DMS53 (cell line): ENCODE measurements at regions not wholly inside any gene's neighbourhood (a gene's known extent, or its start where the extent isn't known, plus 50 kb on each side); places are given as distances from the start of the nearest gene placed in this dataset.
"Not testable (repeated sequence)": the region's sequence is repeated elsewhere in the genome, so short reads cannot be mapped to it uniquely, and the experiment has no call there.

Experiments used
- DNase-seq: peaks from one replicate; lab custom pipeline; 2025; lab: John Stamatoyannopoulos, UW

DNA sequence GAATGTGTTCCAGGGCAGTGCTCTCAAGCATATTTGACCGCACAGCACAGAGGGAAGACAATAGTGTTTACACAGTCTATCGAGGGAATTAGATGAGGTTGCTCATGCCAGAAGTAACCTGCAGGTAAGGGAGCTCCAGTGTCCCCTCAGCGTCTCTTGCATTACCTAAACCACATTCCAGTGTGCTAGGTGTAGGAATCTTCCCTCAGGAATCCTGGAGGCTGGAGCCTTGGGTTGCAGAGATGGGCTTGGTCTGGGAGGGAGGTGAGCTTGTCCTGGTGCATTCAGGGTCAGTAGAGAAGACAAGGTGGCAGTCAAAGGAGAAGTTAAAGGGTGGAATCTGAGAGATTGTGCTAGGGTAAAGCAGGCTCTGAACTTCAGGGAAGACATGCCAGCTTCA is 56.3 kb downstream of the SOX14 start:
- no peak for DNase-seq

DNA sequence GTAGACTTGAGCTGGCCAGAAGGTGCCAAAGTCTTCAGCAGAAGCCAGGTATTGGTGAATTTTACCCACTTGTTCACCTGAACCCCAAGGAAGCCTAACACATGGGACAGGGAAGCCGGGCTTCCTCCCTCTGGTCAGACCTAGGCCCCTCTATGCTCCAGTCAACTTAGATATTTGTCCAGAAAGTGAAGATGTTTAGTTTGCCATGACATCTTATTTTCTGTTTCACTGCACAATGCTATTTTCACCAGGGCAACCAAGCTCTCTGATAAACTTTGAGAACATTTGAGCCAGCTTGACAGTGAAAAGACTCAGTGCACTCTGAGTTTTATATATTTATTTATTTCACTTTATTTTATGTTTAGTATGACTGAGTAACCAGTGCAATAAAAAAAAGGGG is 71.0 kb downstream of the SOX14 start:
- no peak for DNase-seq

DNA sequence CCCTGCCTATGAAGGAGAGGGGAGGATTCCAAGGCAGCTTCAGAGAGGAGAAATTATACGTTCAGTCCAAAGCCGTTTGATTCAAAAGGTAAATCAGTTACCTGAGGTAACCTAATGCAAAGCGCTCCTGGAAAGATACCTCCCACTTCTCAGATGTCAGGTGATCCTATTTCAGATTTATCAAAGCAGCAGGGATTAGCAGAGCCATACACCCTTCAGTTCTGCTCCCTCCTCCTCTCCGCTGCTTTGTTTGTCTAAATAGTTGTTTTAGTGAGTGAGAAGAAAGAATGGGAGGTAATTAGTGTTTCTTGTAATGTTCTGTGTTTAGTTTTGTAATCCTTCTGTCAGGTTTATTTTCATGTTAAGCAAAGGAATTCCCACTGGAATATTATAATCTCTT is 81.1 kb downstream of the SOX14 start:
- peak; percentile 3 for DNase-seq

DNA sequence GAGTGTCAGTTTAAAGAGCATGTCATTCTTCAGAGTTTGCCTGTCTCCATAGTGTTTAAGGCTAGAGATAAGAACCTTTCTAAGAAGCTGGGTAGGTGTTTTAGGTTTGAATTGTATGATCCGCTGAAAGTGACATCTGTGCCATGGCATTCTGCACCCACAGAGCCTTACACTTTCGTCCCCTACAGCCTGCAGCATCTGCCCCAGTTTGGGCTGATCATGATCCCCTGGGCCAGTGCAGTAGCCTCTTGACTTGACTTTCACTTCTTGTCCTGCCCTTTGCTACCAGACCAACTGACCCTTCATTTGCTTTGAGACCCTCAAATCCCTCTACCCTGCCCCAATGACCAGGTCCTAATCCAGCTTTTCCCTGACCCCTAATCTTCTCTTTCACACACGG is 81.6 kb downstream of the SOX14 start:
- DNase-seq: no peak

DNA sequence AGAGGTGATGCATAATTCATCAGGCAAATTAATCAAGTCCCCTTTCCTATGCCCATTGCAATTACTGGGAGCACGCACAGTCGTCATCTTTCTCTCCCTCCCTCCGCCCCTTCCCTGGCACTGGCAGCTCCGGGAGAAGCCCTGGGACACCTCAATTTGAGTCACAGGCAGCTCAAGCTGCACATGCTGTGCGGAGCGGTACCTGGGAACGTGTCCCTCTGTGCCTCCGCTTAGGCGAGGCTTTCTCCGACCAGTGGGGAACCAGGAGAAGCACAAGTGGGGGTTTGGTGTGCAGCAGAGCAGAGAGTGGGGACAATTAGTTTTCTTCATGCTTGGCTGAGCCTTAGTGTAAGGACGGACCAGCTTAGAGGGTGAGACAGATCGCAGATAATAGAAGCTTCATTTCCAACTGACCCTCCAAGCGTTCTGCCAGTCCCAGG is 88.3 kb downstream of the SOX14 start:
- no peak for DNase-seq

DNA sequence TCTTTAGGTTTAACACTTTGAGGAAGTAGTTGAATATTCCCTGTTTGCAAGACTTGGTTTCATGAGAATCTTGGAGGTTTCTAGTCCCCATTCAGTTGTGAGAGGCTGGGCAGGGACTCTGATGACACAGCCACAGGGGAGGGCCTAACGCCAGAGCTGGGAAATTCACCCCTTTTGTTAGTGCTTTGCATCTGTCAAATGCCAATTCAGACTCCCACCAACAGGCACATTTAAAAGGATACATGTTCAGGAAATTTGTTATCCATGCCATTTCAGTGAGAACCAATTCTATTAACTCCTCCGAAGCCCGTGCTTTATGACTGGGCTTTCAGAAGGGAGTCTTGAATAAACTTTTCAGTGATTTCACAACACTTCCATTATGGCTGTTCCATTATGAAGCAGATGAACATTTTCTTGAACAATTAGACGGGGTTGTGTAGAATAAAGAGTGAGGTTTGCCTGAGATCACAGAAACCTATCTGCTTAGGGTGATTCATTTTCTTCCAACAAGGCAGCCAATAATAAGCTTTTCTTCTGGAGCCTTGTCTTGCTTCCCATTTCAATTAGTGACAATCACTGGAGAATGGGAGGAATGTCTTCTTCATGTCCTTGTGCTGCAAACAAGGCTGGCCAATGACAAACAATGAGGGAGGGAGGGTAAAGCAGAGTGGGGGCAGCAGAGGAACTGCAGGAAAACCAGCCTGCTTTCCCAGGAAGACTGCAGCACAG is 90.6 kb downstream of the SOX14 start:
- no peak for DNase-seq

DNA sequence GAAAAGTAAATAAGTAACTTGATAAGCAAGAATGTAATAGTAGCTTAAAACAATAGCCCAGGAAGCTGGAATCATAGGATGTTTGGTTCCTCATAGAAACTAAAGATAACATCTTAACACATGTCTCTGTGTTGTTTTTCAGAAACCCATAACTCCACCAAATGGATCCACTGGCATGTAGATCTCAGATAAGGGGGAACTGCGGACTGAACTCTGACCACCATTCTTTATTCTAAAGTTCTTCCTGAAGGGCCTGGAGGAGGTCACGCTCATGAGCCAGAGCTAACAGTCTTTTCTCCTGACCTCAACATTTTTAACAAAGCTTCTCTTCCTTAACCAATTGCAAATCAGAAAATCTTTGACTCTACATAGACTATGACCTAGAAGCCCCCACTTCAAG is 101.9 kb downstream of the SOX14 start:
- no peak for DNase-seq

DNA sequence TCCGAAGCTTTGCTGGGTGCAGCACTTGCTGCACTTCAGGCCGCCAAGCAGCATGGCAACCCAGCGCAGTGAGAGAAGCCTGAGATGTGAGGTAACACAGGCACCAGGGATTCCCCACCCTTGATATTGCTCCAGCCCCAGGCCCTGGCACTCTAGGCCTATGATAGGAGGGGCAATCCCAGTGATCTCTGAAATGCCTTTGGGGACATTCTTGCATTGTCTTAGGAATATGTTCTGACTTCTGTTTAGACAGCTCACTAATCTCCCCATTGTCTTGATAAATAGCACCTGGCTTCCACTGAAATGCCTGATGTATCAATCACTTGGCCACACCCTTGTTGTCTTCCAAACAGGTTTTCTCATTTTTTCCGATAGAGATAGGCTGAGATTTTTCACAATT is 102.8 kb downstream of the SOX14 start:
- no peak for DNase-seq

DNA sequence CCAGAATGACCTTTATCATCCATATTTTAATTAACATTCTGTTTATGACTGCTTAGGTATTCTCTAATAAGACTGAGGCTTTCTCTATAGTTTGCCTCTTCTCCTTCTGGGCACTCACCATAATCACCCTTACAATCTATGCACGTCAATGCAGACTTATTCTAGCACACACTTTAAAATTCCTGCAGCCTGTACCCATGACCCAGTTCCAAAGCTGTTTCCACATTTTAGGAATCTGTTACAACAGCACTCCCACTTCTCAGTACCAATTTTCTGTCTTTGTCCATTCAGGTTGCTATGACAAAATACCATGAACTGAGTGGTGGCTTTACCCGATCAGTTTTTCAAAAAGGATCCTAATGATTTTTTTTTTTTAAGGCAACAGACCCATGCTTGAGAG is 103.5 kb downstream of the SOX14 start:
- DNase-seq: no peak

DNA sequence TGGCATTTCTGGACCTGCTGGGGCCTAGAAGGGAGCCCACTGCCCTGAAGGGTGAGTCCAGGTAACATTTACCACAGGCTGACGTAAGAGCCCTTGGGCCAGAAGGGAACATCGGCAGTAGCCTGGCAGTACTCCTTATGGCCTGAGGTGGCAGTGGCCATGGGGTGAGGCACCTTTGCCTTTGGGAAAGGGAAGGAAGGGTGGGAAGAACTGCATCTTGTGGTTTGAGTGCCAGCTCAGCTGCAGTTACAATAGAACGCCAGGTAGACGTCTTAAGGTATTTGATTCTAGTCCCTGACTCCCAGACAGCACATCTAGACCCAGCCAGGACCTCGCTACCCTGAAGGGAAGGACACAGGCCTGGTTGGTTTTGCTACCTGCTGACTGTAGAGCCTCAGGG is 104.9 kb downstream of the SOX14 start:
- peak; percentile 0 for DNase-seq

DNA sequence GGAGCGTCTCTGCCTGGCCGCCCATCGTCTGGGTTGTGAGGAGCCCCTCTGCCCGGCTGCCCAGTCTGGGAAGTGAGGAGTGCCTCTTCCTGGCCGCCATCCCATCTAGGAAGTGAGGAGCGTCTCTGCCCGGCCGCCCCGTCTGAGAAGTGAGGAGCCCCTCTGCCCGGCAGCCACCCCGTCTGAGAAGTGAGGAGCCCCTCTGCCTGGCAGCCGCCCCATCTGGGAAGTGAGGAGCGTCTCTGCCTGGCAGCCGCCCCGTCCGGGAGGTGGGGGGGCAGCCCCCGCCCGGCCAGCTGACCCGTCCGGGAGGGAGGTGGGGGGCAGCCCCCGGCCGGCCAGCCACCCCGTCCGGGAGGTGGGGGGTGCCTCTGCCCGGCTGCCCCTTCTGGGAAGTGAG is 108.5 kb downstream of the SOX14 start:
- DNase-seq: not testable (repeated sequence)

DNA sequence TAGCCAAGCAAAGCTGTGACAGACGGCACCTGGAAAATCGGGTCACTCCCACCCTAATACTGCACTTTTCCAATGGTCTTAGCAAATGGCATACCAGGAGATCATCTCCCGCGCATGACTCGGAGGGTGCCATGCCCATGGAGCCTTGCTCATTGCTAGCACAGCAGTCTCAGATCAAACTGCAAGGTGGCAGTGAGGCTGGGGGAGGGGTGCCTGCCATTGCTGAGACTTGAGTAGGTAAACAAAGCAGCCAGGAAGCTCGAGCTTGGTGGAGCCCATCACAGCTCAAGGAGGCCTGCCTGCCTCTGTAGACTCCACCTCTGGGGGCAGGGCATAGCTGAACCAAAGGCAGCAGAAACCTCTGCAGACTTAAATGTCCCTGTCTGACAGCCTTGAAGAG is 113.1 kb upstream of the CLDN18 start:
- DNase-seq: peak; percentile 1

DNA sequence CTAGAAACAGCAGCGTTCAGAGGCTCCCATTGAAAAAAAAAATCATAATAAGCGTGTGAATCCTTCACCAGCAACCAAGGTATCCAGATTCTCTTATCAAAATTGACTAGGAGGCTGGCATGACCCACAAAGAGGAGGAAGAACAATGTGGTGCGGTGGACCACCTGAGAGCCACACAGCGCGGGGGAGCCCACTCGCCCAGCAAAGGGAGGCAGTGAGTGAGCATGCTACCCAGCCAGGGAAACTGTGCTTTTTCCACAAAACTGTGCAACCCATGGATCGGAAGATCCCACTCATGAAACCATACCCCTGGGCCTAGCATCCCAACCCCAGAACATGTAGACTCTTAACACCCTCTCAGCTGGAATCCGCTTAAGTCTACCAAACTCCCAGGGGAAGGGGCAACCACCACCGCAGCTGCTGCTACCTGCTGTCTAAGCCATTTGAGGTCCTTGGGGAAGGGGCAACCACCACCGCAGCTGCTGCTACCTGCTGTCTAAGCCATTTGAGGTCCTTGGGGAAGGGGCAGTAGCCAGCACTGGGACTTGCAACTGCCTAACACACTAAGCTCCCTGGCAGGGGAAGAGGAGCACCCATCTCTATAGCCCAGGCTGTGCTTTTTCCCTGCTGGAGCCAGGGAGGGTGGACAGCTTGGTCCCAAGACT is 102.8 kb upstream of the CLDN18 start:
- no peak for DNase-seq

DNA sequence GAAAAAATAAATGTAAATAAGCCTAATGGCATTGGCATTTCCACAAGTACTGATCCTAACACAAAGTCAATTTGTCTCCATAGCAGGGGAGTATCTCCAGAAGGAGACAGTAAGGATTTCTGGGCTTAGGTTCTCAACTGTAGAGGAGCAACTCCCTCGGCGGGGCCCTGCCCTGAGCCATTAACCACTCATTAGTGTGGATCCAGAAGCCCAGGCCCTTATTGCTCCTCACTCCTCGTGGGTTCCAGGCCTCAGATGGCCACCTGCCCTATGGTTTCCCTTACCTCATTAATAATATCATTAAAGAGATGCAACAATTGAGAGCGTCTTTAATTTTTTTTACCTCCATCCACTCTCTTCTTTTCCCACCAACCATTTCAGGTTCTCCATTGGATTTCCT is 85.3 kb upstream of the CLDN18 start:
- no peak for DNase-seq

DNA sequence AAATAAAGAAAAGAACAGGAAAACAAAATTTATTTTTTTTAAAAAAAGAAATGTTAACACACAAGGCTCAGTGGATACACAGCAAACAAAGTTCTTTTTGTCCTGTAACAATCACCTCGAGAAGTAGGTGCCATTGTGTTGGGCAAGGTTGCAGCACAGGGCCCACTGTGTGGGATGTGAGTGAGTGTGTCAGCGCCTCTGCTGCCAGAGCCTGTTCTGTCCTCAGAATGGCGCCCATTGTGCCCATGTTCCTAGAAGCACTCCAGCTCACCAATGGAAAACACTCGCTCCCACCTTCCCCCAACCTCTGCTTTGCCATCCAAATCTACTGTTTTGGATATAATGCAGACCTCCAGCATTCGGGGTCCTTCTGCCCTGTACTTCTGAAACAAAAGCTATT is 84.9 kb upstream of the CLDN18 start:
- no peak for DNase-seq

DNA sequence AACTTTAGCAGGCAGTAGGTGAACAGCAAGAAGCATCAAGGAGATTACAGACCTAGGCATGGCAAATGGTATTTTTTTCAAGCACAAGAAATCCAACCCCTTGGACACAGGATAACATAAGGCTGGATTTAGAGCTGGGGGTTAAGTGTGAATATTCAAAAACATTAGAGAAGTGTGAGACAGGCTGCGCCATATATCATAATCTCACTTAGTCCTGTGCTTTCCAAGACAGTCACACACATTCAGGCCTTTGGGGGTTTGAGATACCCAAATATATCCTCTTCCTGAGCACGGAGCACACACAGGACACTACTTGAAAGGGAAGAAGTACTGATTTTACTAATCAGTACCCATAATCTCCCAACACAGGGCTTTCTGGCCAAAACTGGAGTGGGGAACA is 83.0 kb upstream of the CLDN18 start:
- no peak for DNase-seq

DNA sequence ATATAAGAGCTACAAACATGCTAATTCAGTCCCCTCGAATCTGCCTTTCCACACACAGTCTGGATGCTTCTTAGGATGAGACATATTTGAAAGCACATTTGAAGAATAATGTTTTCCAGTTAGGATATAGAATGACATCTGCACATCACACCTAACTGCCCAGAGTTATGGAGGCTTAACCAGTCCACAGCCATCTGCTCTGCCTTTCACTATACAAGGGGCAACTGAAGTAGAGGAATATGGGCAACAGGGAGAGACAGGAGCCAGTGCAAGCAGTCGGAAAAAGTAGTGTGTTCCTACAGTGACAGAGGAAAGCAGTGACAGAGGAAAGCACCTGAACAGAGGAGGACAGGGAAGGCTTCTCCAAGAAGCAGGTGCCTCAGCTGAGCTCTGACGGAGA is 79.0 kb upstream of the CLDN18 start:
- DNase-seq: no peak

DNA sequence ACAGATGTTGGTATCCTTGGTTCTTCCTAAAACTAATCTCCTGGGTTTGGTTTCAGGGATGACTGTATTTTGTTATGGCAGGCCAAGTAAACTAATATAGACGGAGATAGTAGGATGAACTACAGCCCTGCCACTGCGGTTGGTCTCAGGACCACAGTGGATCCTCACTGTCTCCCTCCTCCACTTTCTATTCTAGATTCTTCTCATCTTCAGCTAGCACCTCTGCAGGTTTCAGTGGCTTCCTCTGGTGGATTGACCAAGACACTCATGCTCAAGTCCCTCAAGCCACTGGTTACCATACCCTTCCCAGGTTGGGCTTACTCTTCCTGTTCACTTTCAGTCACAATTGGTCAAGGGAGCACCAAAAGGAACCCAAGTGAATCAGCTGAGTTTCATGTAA is 71.1 kb upstream of the CLDN18 start:
- DNase-seq: no peak

DNA sequence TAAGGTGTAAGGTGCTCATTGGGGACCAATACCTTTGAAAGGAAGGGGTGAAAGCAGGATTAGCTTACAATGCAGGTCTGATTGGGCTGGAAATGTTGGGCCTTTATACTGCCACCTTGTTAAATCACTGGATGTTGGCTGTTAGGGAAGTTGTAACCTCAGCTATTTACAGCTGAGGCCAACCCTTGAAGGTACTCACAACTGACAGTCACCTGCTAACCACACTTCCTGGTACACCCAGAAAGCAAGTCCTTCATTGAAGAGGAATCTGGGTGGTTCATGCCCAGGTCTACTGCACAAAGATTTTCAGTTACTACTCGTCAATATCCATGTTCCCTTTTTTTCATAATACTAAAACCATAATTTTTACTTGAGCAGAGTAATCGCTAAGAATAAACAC is 65.4 kb upstream of the CLDN18 start:
- peak; percentile 25 for DNase-seq

DNA sequence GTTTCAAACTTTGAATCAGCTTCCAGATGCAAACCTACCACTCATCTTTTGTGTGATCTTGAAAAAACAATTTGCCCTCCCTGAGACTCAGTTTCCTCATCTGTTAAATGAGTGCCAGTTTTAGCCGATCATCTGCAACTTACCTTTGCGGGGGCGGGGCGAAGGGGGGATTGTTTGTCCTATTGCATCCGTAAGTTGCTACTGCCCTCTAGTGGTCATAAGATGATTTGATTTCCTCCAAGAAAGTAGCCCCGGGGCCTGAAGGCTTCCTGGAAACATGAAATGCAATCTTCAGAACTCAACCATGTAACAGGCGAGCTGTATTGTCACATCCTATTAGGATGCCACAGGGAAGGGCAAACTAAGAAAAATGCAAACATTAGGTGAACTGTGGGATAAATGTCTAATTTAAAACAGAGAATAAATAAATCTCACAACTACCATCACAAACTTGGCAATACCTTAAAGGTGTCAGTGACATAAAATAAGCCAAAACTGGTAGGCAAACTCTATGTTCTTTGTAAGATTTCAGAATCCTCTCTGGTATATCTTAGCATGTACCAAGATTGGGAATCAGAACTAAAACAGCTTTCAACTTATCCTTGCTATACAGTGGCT is 63.5 kb upstream of the CLDN18 start:
- DNase-seq: peak; percentile 82

DNA sequence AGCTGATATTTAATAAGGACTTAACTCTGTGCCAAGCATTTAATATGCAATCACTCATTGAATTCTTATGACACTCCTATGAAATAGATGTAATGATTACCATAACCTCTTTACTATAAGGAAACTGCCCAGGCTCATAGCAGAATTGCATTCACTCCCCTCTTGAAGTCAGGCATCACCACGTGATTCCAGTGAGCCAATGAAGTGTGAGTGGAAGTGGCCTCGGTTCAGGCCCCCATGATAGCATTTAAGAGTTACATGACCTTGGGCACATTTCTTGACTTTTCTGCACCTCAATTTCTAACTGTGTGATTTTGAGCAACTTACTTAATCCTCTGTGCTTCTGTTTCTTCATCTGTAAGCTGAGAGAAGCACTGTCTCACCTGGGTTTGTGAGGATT is 62.8 kb upstream of the CLDN18 start:
- no peak for DNase-seq

DNA sequence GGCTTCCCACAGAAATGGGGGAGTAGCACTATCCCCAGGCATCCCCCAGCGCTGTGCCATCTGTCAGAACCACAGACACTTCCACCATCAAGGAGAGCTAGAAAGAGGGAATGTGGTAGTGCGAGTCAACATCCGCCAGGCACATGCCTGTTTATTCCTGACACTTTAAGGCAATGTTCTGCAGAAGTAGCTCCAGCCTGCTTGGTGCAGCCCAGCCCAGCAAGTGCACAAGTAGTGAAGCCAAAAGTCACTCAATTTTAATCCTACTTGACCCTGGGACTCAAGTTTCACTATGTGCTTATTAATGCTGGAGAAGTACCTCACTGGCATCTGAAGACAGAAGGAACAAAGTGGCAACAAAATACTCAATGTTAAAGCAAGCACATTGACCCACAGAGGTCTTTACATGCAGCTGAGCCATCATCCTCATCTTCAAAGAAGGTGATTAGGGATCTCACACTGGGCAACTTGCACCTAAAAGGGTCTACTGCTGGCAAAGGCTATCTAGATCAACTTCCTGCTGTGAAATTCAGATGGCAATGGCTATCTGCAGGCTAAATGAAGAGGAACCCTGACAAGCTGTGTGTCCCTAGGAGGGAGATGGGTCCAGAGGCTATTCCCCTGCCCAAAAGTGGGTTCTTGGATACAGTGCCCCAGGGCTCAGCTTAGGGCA is 61.4 kb upstream of the CLDN18 start:
- DNase-seq: no peak

DNA sequence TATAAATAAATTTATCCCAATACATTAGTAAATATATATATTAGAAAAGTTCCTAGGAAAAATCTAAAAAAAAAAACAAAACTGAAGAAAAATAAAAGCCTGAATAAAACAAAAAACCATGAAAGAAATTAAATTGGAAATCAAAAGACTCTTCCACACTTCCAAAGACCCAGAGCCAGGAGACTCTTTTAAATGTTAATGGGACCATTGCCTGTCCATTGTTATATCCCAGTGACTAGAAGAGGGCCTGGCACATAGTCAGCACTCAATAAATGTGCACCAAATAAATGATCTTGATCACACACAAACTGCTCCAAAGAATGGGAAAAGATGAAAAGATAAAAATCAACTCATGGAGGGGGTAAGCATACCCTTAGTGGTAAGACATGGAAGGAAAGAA is 51.3 kb upstream of the CLDN18 start:
- DNase-seq: no peak
